Suppressor macrophage treated with lipopolysaccharide for 1 hour (primary cell): ENCODE measurements at regions not wholly inside any gene's neighbourhood (a gene's known extent, or its start where the extent isn't known, plus 50 kb on each side); places are given as distances from the start of the nearest gene placed in this dataset.

Experiments used
- DNase-seq, 3 donors: peaks; one replicate each; pipeline ENCODE4 v3.0.0-alpha.2; 2020 to 2022

DNA sequence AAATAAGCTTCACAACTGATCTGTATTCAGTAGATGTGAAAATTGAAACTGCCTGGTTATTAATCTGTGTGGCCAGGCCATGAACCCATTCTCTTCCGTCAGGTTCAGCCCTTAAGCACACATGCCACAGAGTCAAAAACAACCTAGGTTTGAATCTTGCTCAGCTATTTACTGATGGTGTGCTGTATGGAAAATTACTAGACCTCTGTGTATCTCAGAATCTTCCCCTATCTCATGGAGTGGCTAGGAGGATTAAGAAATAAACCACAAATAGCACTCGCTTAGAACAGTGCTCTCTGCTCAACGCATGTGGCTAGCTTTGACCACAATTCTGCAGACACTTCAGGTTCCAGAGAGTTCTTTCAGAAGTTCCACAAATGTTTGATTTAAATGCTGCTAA, 240.7 kb upstream of the PLEKHG7 start:
- peak in 1 of 3 donors; percentile 30 for DNase-seq

DNA sequence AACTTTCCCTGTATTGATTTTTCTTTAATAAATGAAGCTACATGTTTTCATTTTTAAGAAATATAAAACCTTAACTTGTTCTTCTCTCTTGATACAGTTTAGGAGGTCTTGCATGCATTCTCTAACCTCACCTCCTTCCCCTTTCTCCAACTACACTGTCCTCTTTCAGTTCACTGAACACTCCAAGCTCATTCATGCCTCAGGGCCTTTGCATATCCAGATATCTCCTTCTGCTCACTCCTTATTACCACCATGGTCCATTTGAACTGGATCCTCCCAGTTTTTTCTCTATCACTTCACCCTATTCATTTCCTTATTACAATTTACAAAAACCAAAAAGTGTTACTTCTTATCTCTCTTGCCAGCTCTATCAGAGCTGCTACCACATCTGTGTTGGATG, 242.9 kb upstream of the PLEKHG7 start:
- no peak for DNase-seq

DNA sequence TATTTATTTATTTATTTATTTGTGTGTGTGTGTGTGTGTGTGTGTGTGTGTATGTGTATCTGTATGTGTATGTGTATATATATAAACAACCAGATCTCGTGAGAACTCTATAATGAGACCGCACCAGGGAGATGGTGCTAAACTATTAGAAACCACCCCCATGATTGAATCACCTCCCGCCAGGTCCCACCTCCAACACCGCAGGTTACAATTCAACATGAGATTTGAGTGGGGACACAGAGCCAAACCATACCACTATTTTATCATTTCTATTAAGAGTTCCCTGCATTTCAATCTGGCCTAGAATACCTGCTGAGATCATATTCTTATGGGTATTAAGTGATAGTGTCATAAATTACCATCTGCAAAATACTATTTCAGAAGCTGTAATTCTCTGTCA, 243.8 kb upstream of the PLEKHG7 start:
- no peak for DNase-seq

DNA sequence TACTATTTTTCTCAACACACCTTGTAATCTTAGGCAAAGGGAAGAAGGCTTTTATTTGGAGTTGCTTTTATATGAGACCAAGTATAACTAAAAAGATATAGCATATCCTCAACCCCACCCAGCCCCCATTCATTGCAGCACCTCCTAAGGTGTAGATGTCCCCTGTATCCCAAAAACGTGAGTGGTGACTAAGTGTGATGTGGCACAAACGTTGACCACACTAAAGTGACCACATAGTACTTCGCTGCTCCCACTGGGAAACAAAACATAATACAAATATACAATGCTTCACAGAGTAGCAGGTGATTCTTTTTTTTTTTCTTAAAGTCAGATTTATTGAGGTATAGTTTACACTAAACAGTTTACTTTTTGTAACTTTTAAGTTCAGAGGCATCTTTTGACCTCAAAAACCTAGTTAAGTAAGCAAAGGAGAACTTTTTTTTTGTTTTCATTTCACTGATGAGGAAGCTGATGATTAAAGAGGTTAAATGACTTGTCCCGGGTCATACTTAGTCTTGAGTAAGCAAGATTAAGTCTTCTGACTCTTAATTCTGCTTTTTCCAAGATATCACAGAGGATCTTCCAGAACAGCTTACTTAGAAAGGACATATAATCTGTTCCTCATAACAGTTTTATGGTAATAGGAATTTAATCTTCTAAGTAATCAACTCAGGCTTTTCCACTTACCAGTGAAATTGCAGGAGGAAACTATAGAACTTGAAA, 245.2 kb upstream of the PLEKHG7 start:
- peak; percentile 51 to 88 (median 76) for DNase-seq

DNA sequence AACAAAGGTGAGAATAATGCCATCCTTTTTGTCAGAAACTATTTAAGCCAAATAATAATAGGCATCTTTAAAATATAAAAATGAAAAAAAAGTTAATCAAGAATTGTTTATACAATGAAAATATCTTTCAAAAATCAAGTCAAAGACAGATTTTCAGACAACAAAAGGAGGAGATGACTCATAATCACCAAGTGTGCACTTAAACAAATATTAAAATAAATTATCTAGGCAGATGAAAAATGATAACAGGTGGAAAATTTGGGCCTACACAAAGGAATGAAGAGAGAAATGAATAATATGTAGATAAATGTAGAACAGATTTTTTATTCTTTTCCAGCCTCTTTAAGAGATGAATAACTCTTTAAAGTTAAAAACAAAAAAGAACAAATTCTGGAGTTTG, 250.0 kb upstream of the PLEKHG7 start:
- no peak for DNase-seq

DNA sequence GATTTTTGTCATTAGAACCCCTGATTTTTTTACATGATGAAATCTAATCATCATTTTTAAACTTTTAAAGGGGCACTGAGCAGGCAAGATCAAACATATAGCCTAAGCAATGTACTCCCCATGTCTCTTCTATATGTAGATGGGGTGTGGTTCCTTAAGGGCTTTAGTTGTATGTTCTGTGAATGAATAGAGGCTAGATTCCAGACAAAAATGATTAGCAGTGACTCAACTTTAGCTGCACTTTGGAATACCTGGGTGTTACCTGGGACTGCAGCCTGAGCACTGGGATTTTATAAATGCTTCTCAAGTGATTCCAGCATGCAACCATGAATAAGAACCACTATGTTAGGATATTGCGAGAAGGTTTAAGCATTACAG, 256.7 kb upstream of the PLEKHG7 start:
- DNase-seq: no peak

DNA sequence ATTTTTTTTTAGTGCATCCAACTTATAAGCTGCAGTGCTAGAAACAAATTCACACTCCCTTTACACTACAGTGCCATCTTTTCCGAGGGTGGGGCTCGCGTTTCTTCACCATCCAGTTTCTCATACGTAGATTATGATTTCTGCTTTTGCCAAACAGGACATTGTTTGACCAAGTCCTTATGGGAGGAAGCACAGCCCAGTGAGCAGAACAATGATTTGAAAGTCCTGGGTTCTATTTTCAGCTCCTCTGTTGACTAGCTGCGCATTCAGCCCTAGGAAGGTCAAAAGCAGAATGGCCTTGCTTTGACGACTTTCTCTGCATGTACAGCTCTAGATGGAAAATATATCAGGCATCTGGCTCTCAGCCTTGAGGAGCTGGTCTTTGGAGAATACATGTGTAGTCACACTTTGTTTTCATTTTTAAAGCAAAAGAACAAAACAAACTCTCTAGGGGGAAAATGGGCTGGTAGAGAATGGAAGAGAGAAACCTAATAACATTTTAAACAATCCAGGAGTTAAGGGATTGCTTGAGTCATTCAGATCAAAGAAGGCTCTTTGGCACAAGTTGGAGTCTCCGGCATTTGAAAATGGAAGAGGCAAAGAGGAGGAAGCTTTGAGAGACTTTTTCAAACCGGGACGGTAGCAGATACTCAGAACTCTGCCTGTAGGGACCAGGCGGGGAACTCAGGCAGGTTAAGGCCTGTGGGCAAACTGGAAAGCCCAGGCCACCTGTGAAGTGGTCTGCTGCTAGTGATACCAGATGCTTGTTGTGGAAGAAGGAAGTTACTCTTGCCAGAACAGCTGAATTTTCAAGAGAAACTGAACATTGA, 257.3 kb upstream of the PLEKHG7 start:
- peak in 1 of 3 donors; percentile 47 for DNase-seq

DNA sequence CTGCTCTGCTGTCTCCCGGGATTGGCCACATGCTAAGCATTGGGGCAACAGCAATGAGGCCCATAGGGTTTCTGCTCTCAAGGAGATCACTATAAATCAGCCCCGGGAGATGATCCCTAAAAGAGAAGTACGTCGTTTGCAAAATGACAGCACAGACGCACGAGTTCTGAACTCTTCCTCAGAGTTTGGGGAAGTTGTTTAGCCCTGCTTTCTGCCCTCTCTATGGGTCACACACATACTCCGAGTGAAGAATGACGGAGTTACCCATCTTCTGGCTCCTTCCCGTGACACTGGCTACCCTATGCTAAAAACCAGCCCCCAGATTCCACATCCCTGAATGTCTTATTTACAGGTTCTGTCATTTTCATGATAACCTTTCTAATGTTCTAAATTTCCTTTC, 258.0 kb upstream of the PLEKHG7 start:
- peak; percentile 90 to 97 (median 96) for DNase-seq

DNA sequence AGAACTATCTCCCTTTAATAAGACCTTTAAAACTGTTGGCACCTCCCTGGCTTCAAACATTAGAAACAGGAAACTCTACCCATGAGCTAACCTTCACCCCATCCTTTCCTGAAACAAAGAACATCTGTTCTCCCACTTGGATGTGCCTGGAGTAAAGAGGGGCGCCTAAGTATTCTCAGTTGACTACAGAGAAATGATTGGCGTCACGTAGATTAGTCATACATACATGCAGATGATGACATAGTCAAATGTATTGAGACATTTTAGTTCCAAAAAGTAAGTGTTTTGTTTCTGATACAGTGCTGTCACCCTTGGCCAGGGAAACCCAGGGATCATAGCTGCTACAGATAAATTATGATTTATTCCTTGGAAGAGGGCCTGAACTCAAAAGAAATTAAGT, 260.0 kb upstream of the PLEKHG7 start:
- peak; percentile 69 to 95 (median 89) for DNase-seq

DNA sequence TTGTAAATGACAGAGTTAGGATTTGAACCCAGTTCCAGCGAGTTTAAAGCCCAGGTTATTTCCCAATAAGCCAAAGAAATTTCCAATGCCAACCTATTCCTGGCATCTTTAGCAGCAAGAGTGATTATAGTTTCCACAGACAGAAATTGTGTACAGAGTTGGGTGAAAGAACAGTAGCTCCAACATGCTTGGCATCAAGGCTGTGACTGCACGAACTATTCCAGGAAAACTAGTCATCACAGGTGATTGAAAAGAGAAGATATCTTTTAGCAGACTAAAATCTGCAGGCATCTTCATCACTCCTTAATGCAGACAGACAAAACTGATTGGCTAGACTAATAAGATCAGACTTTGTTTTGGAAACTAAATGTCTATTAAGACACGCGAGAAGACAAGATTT, 262.7 kb upstream of the PLEKHG7 start:
- no peak for DNase-seq

DNA sequence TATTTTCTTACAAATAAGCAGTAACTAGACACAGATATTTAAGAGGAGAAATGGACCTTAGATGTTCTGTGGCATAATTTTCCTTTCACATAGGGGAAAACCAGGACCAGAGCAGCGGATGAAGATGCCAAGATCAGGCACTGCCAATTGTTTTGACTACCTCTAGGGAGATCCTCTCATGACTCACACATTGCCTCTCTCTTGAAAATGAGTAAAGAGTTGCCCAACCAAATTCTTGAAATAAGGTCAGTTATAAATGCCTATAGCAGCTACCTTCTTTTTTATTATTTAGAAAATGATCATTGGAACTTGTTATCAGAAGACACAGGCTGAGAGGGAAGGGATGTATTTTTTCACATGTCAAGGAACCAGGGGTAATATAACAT, 263.4 kb upstream of the PLEKHG7 start:
- peak; percentile 75 to 92 (median 86) for DNase-seq

DNA sequence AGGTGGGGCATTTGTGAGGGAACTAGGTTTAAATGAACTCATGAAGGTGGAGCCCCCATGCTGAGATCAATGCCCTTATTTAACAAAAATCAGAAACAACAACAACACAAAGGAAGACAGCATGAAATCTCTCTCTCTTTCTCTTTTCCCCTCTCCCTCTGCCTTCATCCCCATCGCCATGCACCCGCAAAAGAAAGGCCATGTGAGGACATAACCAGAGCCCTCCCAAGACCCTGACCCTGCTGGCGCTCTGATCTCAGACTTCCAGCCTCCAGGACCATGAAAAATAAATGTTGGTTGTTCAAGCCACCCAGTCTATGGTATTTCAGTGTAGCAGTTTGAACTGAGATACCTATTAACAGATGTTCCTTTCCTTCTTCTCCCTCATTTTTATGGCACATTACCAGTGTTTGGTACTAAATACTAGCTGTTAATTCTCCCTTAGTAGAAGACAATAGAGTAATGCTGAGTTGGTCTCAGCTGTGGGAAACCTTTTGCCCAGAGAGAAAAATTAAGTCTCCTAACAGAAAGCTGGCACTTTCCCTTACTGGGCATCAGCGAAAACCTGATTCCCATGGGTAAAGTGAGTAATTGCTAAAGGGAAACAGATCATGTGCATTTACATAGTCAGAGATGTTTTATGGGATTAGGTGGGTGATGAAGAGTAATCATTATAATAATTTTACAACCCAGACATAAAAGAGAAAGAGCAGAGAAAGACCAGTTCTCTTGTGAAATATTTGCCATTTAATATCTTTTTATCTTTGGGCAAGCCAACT, 264.0 kb upstream of the PLEKHG7 start:
- peak in 2 of 3 donors; percentile 38 to 67 for DNase-seq

DNA sequence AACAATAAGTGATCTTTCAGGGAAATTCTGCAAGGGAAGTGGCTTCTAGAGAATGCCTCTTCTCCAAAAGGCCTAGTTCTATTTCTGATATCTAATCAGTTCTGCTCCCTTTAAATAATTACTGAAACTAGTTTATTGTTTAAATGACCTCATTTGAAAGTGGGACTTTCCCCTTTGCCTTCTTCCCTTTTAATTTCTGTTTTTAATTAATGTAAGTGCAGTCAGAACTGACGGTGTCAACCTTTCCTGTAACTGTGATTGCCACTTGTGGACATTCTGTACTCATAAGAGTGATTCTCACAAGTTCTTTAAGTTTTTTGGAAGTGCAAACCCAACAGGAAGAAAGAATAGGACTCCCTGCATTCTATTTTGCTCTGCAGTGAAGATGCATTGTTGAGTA, 265.3 kb upstream of the PLEKHG7 start:
- DNase-seq: peak in 2 of 3 donors; percentile 41 to 78

DNA sequence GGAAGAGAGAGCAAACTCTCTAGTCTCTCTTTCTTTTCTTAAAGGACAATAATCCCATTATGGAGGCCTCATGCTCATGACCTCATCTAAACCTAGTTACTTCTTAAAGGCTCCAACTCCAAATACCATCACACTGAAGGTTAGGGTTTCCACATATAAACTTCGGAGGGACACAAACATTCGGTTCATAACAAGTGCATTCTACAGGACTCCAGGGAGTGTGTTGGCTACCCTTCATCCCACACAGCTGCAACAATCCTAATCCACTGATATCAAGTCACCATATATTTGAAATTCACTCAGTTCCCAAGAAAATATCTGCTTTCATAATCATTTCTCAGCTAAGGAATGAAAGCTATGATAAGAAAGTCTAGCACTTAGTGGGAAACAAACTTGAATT, 265.9 kb upstream of the PLEKHG7 start:
- DNase-seq: no peak

DNA sequence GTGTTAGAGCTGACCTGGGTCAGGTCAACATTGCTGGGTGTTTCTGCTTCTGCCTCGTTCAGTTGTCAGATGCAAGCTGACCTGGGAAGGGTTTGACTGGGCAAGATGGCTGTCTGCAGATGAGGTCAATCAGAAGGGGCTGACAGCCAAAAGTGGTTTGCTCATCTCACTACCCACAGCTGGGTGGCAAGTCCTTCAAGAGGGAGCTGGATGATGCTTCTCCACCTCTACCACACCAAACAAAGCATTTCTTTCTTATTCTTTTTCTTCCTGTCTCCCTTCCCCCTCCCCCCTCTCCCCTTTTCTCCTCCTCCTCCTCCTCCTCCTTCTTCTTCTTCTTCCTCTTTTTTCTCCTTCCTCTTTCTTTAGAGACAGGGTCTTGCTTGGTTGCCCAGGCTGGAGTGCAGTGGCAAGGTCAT, 268.2 kb upstream of the PLEKHG7 start:
- DNase-seq: no peak

DNA sequence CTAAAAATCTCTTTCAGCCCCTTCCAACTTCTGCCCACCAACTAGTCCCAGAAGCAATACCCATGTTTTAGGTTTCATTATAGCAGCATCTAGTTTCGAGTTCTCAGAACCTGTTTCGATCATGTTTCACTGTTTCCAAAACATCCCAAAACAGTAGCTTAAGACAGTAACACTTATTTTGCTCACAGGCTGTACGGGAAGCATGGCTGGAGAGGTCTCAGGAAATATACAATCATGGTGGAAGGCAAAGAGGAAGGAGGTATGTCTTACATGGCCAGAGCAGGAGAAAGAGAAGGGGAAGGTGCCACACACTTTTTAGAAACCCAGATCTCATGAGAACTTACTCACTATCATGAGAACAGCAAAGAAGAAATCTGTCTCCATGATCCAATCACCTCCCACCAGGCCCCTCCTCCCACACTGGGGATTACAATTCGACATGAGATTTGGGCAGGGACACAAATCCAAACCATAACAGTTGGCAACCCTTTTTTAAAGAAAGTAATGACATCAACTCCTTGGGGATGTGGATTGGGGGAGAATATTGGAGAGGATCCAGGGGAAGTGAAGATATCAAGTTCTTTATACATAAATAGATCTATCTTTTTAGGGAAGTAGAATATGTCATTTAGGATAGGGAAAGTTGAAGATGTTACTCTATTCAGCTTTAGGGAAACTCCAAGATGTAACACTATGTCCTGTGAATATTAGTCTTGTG, 269.9 kb upstream of the PLEKHG7 start:
- DNase-seq: peak; percentile 70 to 94 (median 87)

DNA sequence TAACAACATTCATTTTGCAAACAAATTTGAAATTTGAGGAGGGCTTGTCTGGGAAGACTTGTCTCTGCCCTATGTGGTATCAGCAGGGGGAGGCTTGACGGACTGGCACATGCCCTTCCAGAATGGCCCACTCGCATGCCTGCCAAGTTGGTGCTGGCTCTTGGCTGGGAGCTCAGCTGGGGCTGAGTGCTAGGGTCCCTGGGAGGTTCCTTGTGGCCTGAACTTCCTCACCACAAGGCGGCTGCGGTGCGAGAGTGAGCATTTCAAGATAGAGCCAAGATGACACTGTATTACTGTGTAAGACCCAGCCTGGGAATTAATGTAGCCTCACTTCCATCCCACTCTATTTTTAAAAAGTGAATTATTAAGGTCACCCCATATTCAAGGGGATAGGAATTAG, 271.6 kb upstream of the PLEKHG7 start:
- peak; percentile 48 to 65 (median 57) for DNase-seq

DNA sequence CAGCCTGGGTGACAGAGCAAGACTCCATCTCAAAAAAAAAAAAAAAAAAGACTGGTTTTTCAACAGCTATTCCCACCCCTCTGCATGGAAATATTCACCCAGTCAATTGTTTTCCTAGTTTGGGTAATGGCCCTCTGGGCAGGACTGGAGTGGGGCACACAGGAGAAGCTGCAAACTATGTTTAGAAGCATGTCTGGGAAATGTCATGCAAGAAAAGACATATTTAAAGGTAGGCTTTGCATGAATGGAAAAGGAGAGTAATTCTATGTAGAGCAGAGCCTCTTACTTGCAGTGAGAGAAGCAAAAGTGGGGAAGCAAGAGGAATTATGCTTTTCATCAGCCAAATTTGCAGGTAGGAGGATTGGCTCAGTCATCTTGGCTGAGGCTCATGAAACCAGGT, 276.5 kb upstream of the PLEKHG7 start:
- no peak for DNase-seq

DNA sequence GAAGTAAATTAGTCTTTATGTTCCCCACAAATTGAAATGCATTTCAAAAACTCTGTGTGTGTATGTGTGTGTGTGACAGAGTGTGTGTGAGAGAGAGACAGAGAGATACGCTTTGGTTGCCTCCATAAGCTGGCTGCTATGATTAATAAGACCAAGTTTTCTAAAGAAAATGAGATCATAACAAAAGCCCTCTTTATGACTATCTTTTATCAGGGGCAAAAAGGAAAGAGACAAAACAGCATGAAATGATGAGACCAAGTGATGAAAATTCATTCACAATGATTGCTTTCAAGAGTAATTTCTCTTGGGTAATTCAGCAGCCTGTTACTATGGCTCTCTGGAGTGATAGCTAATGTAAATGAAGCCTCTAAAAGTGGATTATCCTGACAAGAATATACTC, 277.6 kb upstream of the PLEKHG7 start:
- DNase-seq: no peak

DNA sequence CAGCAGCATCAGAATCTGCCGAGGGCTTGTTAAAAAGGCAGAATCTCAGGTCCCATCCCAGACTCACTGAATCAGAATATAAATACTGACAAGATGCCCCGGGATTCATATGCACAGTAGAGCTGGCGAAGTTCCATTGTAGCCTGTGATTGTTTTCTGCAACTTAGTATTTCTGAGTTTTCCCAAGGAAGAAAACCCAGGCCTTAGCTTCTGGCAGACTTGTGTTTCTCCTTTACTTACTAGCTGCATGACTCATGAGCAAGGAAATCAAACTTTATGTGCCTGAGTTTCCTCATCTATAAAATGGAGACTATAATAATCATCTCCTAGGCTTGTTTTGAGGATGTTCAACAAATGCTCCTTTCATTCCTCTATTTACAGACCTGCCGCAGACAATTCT, 278.5 kb upstream of the PLEKHG7 start:
- peak; percentile 35 to 65 (median 64) for DNase-seq

DNA sequence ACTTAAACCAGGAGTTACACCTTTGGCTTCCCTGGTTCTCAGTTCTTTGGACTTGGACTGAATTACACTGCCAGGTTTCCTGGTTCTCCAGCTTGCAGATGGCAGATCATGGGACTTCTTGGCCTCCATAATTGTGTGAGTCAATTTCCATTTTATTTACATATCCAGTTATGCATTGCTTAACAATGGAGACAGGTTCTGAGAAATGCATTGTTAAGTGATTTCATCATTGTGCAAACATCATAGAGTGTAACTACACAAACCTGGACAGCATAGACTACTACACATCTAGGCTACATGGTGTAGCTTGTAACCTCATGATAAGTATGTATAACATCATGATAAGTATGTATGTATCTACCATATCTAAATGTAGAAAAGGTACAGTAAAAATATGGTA, 276.1 kb upstream of the BTG1 start:
- DNase-seq: peak in 2 of 3 donors; percentile 36 to 74

DNA sequence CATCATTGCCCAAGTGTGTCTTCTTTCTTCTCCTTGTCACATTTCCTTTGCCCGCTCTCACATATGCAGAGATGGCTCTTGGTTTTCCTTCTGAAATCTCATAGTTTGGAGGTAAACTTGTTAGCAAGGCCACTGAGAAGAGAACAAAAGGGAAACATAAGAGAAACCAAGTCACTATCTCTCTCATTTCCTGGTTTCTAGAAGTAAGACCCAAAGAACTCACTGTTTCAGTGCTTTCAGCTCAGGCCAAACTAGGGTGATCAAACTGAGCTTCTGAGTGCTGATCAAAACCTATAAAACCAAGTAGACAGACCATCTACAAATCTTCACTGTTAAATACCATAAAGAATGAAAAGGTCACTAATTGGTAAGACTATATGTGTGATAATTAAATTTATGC, 275.4 kb upstream of the BTG1 start:
- DNase-seq: no peak

DNA sequence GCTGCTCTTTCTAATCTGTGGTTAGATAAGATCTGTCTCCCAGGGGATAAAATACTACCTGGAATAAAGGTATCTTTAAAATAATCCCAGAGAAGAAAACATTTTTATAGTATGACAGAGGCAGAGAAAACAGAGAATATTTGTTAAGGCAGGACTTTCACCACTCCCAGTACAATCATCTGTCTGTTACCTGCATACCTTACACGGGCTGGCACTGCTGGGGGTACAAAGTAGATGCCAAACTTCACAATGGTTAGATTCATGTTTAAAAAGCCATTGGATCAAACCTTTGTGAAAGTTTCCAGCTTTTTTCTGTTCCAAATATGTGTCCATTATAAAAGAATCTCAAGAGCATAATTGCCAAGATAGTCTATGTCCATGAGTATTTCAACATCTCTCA, 273.6 kb upstream of the BTG1 start:
- no peak for DNase-seq
